GM10266 (cell line): ENCODE measurements at regions not wholly inside any gene's neighbourhood (a gene's known extent, or its start where the extent isn't known, plus 50 kb on each side); places are given as distances from the start of the nearest gene placed in this dataset.
"Not testable (repeated sequence)": the region's sequence is repeated elsewhere in the genome, so short reads cannot be mapped to it uniquely, and the experiment has no call there.

Experiments used
- DNase-seq: peaks from one replicate; pipeline ENCODE4 v3.0.0; 2012; ENCODE audit errors: extremely low spot score
- TF ChIP-seq, protein P1 (sequence below): IDR thresholded peaks from 2 replicates; pipeline ENCODE4 v1.5.1; 2012; ENCODE audit warnings: mild to moderate bottlenecking, low read depth; ENCODE audit not compliant: control insufficient read depth, insufficient read depth; ENCODE audit errors: missing control alignments

DNA sequence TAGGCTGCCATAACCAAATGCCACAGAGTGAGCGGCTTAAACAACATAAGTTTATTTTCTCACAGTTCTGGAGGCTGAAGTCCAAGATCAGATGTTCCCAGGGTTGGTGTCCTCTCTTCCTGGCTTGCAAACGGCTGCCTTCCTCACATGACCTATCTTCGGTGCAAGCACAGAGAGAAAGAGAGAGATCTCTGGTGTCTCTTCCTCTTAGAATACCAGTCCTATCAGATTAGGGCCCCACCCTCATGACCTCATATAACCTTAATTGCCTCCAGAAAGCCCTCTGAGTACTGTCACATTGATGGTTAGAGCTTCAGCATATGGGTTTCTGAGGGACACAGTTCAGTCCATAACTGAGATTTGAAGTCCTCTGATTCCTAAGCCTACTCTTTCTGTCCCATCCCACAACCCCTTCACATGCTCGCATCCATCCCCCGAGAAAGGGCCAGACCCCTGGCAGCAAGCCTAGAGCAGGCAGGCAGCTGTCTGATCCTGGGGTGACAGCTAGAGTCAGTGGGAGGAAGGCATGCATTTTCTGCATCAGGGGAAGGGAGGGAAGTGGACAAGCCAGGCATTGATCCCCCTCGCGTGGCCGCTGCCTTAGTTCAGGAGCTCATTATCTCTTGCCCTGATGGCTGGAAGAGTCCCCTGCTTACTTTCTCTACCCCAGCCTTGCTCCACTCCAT, 114.1 kb downstream of the FAR1 start:
- TF ChIP-seq, protein P1, sequence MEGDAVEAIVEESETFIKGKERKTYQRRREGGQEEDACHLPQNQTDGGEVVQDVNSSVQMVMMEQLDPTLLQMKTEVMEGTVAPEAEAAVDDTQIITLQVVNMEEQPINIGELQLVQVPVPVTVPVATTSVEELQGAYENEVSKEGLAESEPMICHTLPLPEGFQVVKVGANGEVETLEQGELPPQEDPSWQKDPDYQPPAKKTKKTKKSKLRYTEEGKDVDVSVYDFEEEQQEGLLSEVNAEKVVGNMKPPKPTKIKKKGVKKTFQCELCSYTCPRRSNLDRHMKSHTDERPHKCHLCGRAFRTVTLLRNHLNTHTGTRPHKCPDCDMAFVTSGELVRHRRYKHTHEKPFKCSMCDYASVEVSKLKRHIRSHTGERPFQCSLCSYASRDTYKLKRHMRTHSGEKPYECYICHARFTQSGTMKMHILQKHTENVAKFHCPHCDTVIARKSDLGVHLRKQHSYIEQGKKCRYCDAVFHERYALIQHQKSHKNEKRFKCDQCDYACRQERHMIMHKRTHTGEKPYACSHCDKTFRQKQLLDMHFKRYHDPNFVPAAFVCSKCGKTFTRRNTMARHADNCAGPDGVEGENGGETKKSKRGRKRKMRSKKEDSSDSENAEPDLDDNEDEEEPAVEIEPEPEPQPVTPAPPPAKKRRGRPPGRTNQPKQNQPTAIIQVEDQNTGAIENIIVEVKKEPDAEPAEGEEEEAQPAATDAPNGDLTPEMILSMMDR, result no peak
- DNase-seq, result no peak

- TF ChIP-seq, protein P1, result no peak
- DNase-seq, result no peak
Observed at GRCh38 chr11:13784441-13784840, 116.0 kb downstream of the FAR1 start.

DNA sequence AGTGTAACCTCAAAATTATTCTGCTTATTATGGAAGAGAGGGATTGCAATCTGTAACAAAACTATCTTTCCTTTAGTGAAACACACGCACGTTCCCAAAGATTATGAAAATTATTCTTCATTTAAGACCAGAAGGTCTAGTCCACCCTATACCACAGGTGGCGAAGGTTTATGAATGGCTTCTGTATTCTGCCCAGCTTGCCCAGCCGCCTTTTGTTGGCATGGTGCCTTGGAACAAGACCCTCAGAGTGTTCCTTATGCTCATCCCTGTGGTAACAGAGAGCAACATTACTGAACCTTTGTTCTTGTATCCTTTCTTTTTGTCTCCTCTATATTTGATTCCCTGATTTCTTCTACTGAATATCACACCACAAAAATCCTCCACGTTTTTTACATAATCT, 116.4 kb downstream of the FAR1 start:
- no peak for DNase-seq
- TF ChIP-seq, protein P1, result no peak

- no peak for DNase-seq
- TF ChIP-seq, protein P1, result no peak
Observed at GRCh38 chr11:13786688-13787087, 118.2 kb downstream of the FAR1 start.

DNA sequence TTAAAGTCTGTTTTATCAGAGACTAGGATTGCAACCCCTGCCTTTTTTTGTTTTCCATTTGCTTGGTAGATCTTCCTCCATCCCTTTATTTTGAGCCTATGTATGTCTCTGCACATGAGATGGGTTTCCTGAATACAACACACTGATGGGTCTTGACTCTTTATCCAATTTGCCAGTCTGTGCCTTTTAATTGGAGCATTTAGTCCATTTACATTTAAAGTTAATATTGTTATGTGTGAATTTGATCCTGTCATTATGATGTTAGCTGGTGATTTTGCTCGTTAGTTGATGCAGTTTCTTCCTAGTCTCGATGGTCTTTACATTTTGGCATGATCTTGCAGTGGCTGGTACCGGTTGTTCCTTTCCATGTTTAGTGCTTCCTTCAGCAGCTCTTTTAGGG, 129.1 kb downstream of the FAR1 start:
- DNase-seq, result not testable (repeated sequence)

DNA sequence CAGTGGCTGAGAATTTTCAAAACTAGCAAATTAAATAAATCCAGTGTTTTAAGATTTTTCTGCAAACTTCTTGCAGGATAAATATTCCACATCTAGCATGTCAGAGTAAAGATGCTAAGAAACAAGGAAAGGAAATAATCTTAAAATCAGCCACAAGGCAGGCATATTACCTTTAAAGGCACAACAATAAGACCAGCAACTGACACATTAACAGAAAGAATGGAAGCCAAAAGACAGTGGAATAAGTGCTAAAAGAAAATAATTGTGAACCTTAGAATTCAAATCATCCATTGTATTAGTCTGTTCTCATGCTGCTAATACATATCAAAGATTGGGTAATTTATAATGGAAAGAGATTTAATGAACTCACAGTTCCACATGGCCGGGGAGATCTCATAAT, 132.4 kb downstream of the FAR1 start:
- DNase-seq, result no peak
- TF ChIP-seq, protein P1, result no peak

- TF ChIP-seq, protein P1, result no peak
- DNase-seq, result no peak
Observed at GRCh38 chr11:13818325-13818724, 144.2 kb upstream of the SPON1 start.
